Liver (tissue), 8 donors: ENCODE measurements at regions not wholly inside any gene's neighbourhood (a gene's known extent, or its start where the extent isn't known, plus 50 kb on each side); places are given as distances from the start of the nearest gene placed in this dataset.

Experiments
- DNase-seq: peaks from one replicate; pipeline ENCODE4 v3.0.0-alpha.2; 2017; ENCODE audit warnings: low spot score
- H3K27ac ChIP-seq, 2 donors: one replicate each; pipeline ENCODE4 v1.7.0; 2013; ENCODE audit warnings: inconsistent platforms in 2 of 2, low read length in 2 of 2, control low read depth in 1 of 2, low read depth in 1 of 2, mild to moderate bottlenecking in 1 of 2
- H3K27me3 ChIP-seq, 4 donors: one replicate each; pipeline versions ENCODE4 v1.6.1 to v1.7.0; 2013; ENCODE audit warnings: low read length in 3 of 4, inconsistent platforms in 1 of 4, mild to moderate bottlenecking in 1 of 4, moderate library complexity in 1 of 4; ENCODE audit not compliant: control insufficient read depth in 4 of 4, insufficient read depth in 4 of 4
- H3K36me3 ChIP-seq, 4 donors: one replicate each; pipeline versions ENCODE4 v1.6.1 to v1.7.0; 2013; ENCODE audit warnings: low read length in 3 of 4, mild to moderate bottlenecking in 3 of 4, low read depth in 1 of 4, moderate library complexity in 1 of 4; ENCODE audit not compliant: control insufficient read depth in 4 of 4, insufficient read depth in 3 of 4
- H3K4me1 ChIP-seq, 4 donors: one replicate each; pipeline versions ENCODE4 v1.6.1 to v1.7.0; 2013; ENCODE audit warnings: low read length in 3 of 4, mild to moderate bottlenecking in 3 of 4, moderate library complexity in 1 of 4; ENCODE audit not compliant: control insufficient read depth in 4 of 4, insufficient read depth in 4 of 4
- H3K4me3 ChIP-seq, 3 donors: one replicate each; pipeline versions ENCODE4 v1.6.1 to v1.7.0; 2013; ENCODE audit warnings: low read length in 3 of 3, control low read depth in 1 of 3, low read depth in 1 of 3, mild to moderate bottlenecking in 1 of 3
- H3K9ac ChIP-seq, 2 donors: one replicate each; pipeline ENCODE4 v1.7.0; 2013; ENCODE audit warnings: low read length in 2 of 2, mild to moderate bottlenecking in 2 of 2, moderate library complexity in 2 of 2, control low read depth in 1 of 2, low read depth in 1 of 2
- H3K9me3 ChIP-seq, 4 donors: one replicate each; pipeline versions ENCODE4 v1.6.1 to v1.7.0; 2013; ENCODE audit warnings: low read length in 3 of 4; ENCODE audit not compliant: control insufficient read depth in 4 of 4
- EGR1 ChIP-seq, 2 donors: IDR thresholded peaks; 2 replicates each; pipeline ENCODE4 v1.6.1; 2016 to 2018; ENCODE audit warnings: antibody characterized with exemption in 2 of 2, low read depth in 2 of 2
- FOXA2 ChIP-seq: IDR thresholded peaks from 2 replicates; pipeline ENCODE4 v1.6.1; 2016; ENCODE audit warnings: antibody characterized with exemption
- GABPA ChIP-seq, 2 donors: IDR thresholded peaks in 1 of 2; conservative IDR thresholded peaks in 1 of 2; 2 replicates each; pipeline ENCODE4 v1.6.1; 2016; ENCODE audit warnings: antibody characterized with exemption in 2 of 2, mild to moderate bottlenecking in 1 of 2, moderate library complexity in 1 of 2
- HNF4A ChIP-seq, 2 donors: conservative IDR thresholded peaks; 2 replicates each; pipeline ENCODE4 v1.6.1; 2016; ENCODE audit warnings: antibody characterized with exemption in 2 of 2, mild to moderate bottlenecking in 2 of 2
- HNF4G ChIP-seq: IDR thresholded peaks from 2 replicates; pipeline ENCODE4 v1.6.1; 2016; ENCODE audit warnings: antibody characterized with exemption
- JUND ChIP-seq, 2 donors: IDR thresholded peaks; 2 replicates each; pipeline ENCODE4 v1.6.1; 2016; ENCODE audit warnings: antibody characterized with exemption in 2 of 2
- NR2F2 ChIP-seq: IDR thresholded peaks from 2 replicates; pipeline ENCODE4 v1.6.1; 2016; ENCODE audit warnings: antibody characterized with exemption
- RAD21 ChIP-seq, 2 donors: IDR thresholded peaks; 2 replicates each; pipeline ENCODE4 v1.6.1; 2016; ENCODE audit warnings: antibody characterized with exemption in 2 of 2, mild to moderate bottlenecking in 2 of 2
- SP1 ChIP-seq: IDR thresholded peaks from 2 replicates; pipeline ENCODE4 v1.6.1; 2018; ENCODE audit warnings: antibody characterized with exemption, mild to moderate bottlenecking
- TAF1 ChIP-seq: conservative IDR thresholded peaks from 2 replicates; pipeline ENCODE4 v1.6.1; 2016; ENCODE audit warnings: antibody characterized with exemption, mild to moderate bottlenecking
- YY1 ChIP-seq: IDR thresholded peaks from 2 replicates; pipeline ENCODE4 v1.6.1; 2016; ENCODE audit warnings: antibody characterized with exemption, mild to moderate bottlenecking
- WGBS: extraction: QIAGEN DNeasy Blood & Tissue Kit; methylation state at CpG from one replicate; pipeline ENCODE4 v1.1.7; 2013; 5-methylcytosine and 5-hydroxymethylcytosine counted together
- TF ChIP-seq, protein P1 (sequence below): IDR thresholded peaks from 2 replicates; pipeline ENCODE4 v1.6.1; 2016; ENCODE audit warnings: antibody characterized with exemption
- TF ChIP-seq, protein P2 (sequence below): fragments of 150-350 bp; IDR thresholded peaks from 2 replicates; pipeline ENCODE4 v1.5.1; 2017; ENCODE audit warnings: improper control_type of control experiment, low read depth, low read length; ENCODE audit not compliant: missing input control
- TF ChIP-seq, protein P3 (sequence below): IDR thresholded peaks from 2 replicates; pipeline ENCODE4 v1.6.1; 2016; ENCODE audit warnings: antibody characterized with exemption
- TF ChIP-seq, protein P4 (sequence below): IDR thresholded peaks from 2 replicates; pipeline ENCODE4 v1.6.1; 2016; ENCODE audit warnings: antibody characterized with exemption
- TF ChIP-seq, protein P5 (sequence below): IDR thresholded peaks from 2 replicates; pipeline ENCODE4 v1.6.1; 2016; ENCODE audit warnings: antibody characterized with exemption, mild to moderate bottlenecking
- donor health status: healthy.
- donor health status: healthy.
- donor health status: healthy.
- donor health status: healthy.
- donor health status: healthy.

DNA sequence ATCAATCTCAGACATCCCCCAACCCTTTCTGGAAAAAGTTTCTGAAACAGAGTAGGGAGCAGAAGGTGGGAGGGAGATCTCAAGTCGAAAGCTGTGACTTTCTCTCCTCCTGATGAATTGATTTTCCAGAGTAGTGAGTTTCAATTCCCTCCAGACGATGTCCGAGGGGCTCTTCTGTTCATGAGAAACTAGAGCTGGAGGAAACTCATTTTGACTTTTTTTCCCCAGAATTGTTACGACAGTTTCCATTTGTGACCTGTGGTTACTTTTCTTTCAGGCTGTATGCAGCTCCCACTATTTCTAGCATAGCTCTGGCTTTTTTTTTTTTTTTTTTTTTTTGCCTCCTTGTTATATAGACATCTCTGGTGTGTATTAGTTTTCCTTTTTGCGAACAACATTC lies 422.1 kb upstream of the SALL1 start:
- Histone ChIP-seq H3K27ac (no peak overlapping the region), H3K4me3 (no peak overlapping the region), H3K4me1 (no peaks in the 10 kb centered on the region), H3K9ac (no peak overlapping the region), H3K9me3 (no peaks in the 10 kb centered on the region), H3K36me3 (no peaks in the 10 kb centered on the region), H3K27me3 (no peaks in the 10 kb centered on the region)
- WGBS, result 85% methylated on average over 5 of the region's 5 CpGs
- TF ChIP-seq SP1, result no peak
- TF ChIP-seq HNF4G, result no peak
- TF ChIP-seq JUND (IDR thresholded peaks at IDR 0.05), result no peak
- no peak for TF ChIP-seq EGR1 (IDR thresholded peaks at IDR 0.05; ENCODE audit: low read depth in 2 of 2)
- TF ChIP-seq, protein P1, sequence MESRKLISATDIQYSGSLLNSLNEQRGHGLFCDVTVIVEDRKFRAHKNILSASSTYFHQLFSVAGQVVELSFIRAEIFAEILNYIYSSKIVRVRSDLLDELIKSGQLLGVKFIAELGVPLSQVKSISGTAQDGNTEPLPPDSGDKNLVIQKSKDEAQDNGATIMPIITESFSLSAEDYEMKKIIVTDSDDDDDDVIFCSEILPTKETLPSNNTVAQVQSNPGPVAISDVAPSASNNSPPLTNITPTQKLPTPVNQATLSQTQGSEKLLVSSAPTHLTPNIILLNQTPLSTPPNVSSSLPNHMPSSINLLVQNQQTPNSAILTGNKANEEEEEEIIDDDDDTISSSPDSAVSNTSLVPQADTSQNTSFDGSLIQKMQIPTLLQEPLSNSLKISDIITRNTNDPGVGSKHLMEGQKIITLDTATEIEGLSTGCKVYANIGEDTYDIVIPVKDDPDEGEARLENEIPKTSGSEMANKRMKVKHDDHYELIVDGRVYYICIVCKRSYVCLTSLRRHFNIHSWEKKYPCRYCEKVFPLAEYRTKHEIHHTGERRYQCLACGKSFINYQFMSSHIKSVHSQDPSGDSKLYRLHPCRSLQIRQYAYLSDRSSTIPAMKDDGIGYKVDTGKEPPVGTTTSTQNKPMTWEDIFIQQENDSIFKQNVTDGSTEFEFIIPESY, result no peak
- no peak for DNase-seq

DNA sequence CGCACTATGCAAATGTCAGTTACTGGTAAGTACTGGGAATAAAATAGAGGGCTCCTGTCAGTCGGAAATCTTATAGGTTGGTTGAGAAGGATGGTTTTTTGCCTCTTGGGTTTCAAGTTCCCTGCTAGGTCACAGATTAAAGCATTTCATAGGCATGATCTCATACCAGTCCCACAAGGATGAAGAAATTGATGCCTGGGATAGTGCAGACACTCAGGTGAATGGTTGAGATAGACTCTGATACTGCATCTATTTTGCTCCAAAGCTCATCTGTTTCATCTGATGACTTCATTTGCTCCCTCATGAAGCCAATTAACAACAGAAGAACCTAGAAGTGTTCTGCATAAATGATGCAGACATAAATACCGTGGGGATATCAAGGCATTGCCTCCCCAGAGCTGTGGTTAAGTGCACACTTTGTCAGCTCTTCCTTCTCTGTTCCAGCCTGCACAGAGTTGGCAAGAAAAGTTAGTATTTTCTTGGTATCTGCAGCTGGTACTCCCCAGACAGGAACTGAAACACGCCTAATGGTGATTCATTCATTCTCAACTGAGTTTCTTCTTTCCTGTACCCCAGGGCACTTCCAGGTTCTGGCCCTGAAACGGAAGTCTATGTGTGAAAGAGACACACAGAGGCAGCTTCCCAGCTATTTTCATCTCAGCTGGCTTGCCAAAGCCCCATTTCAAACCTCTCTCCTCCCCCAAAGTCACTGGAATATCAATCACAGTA lies 418.3 kb upstream of the SALL1 start:
- H3K9me3 ChIP-seq, result peaks cover 0 to 3% (median 0%) of the 10 kb centered on the region in 4 donors
- H3K36me3 ChIP-seq, result no peaks in the 10 kb centered on the region
- H3K27me3 ChIP-seq, result no peaks in the 10 kb centered on the region
- H3K4me3 ChIP-seq, result no peak overlapping the region
- no peak for DNase-seq
- H3K9ac ChIP-seq, result no peak overlapping the region
- no peaks in the 10 kb centered on the region for H3K4me1 ChIP-seq
- no peak overlapping the region for H3K27ac ChIP-seq
- TF ChIP-seq, protein P2, sequence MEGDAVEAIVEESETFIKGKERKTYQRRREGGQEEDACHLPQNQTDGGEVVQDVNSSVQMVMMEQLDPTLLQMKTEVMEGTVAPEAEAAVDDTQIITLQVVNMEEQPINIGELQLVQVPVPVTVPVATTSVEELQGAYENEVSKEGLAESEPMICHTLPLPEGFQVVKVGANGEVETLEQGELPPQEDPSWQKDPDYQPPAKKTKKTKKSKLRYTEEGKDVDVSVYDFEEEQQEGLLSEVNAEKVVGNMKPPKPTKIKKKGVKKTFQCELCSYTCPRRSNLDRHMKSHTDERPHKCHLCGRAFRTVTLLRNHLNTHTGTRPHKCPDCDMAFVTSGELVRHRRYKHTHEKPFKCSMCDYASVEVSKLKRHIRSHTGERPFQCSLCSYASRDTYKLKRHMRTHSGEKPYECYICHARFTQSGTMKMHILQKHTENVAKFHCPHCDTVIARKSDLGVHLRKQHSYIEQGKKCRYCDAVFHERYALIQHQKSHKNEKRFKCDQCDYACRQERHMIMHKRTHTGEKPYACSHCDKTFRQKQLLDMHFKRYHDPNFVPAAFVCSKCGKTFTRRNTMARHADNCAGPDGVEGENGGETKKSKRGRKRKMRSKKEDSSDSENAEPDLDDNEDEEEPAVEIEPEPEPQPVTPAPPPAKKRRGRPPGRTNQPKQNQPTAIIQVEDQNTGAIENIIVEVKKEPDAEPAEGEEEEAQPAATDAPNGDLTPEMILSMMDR, result no peak
- TF ChIP-seq EGR1 (IDR thresholded peaks at IDR 0.05; ENCODE audit: low read depth in 2 of 2), result no peak
- no peak for TF ChIP-seq RAD21 (IDR thresholded peaks at IDR 0.05)
- TF ChIP-seq FOXA2, result no peak
- TF ChIP-seq YY1, result no peak
- TF ChIP-seq JUND (IDR thresholded peaks at IDR 0.05), result no peak
- TF ChIP-seq, protein P3, sequence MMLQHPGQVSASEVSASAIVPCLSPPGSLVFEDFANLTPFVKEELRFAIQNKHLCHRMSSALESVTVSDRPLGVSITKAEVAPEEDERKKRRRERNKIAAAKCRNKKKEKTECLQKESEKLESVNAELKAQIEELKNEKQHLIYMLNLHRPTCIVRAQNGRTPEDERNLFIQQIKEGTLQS, result no peak
- TF ChIP-seq TAF1, result no peak
- TF ChIP-seq, protein P1, result no peak
- no peak for TF ChIP-seq NR2F2
- TF ChIP-seq, protein P4, sequence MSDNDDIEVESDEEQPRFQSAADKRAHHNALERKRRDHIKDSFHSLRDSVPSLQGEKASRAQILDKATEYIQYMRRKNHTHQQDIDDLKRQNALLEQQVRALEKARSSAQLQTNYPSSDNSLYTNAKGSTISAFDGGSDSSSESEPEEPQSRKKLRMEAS, result no peak
- TF ChIP-seq GABPA (IDR thresholded peaks at IDR 0.05 in 1 of 2, conservative IDR thresholded peaks at IDR 0.05 in 1 of 2), result no peak
- TF ChIP-seq, protein P5, sequence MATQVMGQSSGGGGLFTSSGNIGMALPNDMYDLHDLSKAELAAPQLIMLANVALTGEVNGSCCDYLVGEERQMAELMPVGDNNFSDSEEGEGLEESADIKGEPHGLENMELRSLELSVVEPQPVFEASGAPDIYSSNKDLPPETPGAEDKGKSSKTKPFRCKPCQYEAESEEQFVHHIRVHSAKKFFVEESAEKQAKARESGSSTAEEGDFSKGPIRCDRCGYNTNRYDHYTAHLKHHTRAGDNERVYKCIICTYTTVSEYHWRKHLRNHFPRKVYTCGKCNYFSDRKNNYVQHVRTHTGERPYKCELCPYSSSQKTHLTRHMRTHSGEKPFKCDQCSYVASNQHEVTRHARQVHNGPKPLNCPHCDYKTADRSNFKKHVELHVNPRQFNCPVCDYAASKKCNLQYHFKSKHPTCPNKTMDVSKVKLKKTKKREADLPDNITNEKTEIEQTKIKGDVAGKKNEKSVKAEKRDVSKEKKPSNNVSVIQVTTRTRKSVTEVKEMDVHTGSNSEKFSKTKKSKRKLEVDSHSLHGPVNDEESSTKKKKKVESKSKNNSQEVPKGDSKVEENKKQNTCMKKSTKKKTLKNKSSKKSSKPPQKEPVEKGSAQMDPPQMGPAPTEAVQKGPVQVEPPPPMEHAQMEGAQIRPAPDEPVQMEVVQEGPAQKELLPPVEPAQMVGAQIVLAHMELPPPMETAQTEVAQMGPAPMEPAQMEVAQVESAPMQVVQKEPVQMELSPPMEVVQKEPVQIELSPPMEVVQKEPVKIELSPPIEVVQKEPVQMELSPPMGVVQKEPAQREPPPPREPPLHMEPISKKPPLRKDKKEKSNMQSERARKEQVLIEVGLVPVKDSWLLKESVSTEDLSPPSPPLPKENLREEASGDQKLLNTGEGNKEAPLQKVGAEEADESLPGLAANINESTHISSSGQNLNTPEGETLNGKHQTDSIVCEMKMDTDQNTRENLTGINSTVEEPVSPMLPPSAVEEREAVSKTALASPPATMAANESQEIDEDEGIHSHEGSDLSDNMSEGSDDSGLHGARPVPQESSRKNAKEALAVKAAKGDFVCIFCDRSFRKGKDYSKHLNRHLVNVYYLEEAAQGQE, result no peak
- no peak for TF ChIP-seq HNF4A (conservative IDR thresholded peaks at IDR 0.05)
- WGBS, result 81% methylated on average over 5 of the region's 5 CpGs
